ENCODE measurements at regions not wholly inside any gene's neighbourhood (a gene's known extent, or its start where the extent isn't known, plus 50 kb on each side); places are given as distances from the start of the nearest gene placed in this dataset.

DNA sequence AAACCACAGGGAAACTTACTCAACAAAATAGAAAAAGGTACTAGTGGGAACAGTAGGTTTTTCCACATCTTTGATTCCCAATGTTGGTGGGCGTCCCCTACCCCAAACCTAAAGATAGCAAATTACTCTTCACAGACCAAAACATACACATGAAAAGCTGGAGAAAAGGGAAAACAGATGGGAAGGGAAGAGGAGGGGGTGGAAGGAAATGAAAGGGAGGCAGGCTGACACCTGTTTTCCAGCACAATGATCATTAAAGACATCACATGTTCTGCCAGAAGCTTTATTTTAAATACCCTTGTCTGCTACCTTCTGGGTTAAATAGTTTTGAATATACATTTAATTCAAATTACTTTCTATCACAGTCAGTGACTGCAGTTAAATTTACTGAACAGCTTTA is 1617.9 kb upstream of the SEL1L start:
- ChIA-PET POLR2A (no interaction called here), CTCF (no interaction called here)
- H3K9me3 ChIP-seq (ENCODE audit: control insufficient read depth, insufficient read depth, low read depth, low read length) = no peaks in the 10 kb centered on the region
- H3K4me3 ChIP-seq (ENCODE audit: low read depth in 2 of 2, low read length in 2 of 2) = no peak overlapping the region
- TF ChIP-seq SIN3A (IDR thresholded peaks at IDR 0.05; ENCODE audit: borderline replicate concordance, insufficient read depth, low read depth, low read length) (no peak), POLR2AphosphoS5 (IDR thresholded peaks at IDR 0.05; ENCODE audit: low read depth, low read length) (no peak)
- TF ChIP-seq, protein P1, sequence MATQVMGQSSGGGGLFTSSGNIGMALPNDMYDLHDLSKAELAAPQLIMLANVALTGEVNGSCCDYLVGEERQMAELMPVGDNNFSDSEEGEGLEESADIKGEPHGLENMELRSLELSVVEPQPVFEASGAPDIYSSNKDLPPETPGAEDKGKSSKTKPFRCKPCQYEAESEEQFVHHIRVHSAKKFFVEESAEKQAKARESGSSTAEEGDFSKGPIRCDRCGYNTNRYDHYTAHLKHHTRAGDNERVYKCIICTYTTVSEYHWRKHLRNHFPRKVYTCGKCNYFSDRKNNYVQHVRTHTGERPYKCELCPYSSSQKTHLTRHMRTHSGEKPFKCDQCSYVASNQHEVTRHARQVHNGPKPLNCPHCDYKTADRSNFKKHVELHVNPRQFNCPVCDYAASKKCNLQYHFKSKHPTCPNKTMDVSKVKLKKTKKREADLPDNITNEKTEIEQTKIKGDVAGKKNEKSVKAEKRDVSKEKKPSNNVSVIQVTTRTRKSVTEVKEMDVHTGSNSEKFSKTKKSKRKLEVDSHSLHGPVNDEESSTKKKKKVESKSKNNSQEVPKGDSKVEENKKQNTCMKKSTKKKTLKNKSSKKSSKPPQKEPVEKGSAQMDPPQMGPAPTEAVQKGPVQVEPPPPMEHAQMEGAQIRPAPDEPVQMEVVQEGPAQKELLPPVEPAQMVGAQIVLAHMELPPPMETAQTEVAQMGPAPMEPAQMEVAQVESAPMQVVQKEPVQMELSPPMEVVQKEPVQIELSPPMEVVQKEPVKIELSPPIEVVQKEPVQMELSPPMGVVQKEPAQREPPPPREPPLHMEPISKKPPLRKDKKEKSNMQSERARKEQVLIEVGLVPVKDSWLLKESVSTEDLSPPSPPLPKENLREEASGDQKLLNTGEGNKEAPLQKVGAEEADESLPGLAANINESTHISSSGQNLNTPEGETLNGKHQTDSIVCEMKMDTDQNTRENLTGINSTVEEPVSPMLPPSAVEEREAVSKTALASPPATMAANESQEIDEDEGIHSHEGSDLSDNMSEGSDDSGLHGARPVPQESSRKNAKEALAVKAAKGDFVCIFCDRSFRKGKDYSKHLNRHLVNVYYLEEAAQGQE (IDR thresholded peaks at IDR 0.05; ENCODE audit: insufficient read depth in 1 of 2, low read depth in 2 of 2, low read length in 1 of 2) = no peak
- H3K27me3 ChIP-seq (ENCODE audit: control insufficient read depth, insufficient read depth, low read length) = no peaks in the 10 kb centered on the region
- H3K4me1 ChIP-seq (ENCODE audit: control insufficient read depth, insufficient read depth, low read length) = no peaks in the 10 kb centered on the region
- no peak overlapping the region for H3K27ac ChIP-seq (ENCODE audit: low read length)
- intact Hi-C loops (cut with micrococcal nuclease; ENCODE audit: unreplicated experiment) = no loop called here
- BruUV-seq (replicated peaks) = no TSS peak
- DNase-seq (ENCODE audit: low read depth, low spot score) = no peak
- in situ Hi-C loops (cut with HindIII; ENCODE audit: low pct_unique_long_range_greater_than_20kb, low sequenced_read_pairs) = no loop called here
- no peaks in the 10 kb centered on the region for H3K36me3 ChIP-seq (ENCODE audit: control insufficient read depth, insufficient read depth, low read length)
- ATAC-seq = no peak

DNA sequence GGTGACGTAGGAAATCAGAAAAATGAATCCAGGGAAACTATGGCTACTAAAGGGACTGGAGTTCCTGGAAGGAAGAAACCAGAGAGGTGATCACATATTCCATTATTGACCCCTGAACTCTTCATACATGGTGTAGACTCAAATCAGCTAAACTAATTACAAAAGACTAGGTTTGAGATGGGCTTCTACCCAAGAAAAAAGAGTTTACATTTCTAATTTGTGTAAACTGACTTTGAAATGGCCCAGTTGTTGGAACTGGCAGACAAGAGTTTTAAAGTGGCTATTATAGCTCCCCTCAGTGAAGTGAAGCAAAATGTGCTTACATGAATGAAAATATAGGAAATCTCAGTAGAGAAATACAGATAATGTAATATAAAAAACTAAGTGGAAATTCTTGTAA is 1619.4 kb upstream of the SEL1L start:
- H3K9me3 ChIP-seq (ENCODE audit: control insufficient read depth, insufficient read depth, low read depth, low read length) = no peaks in the 10 kb centered on the region
- in situ Hi-C loops (cut with HindIII; ENCODE audit: low pct_unique_long_range_greater_than_20kb, low sequenced_read_pairs) = no loop called here
- H3K4me3 ChIP-seq (ENCODE audit: low read depth in 2 of 2, low read length in 2 of 2) = no peak overlapping the region
- intact Hi-C loops (cut with micrococcal nuclease; ENCODE audit: unreplicated experiment) = no loop called here
- no peaks in the 10 kb centered on the region for H3K27me3 ChIP-seq (ENCODE audit: control insufficient read depth, insufficient read depth, low read length)
- DNase-seq (ENCODE audit: low read depth, low spot score) = no peak
- H3K27ac ChIP-seq (ENCODE audit: low read length) = no peak overlapping the region
- ATAC-seq = no peak
- H3K4me1 ChIP-seq (ENCODE audit: control insufficient read depth, insufficient read depth, low read length) = no peaks in the 10 kb centered on the region
- H3K36me3 ChIP-seq (ENCODE audit: control insufficient read depth, insufficient read depth, low read length) = no peaks in the 10 kb centered on the region
- ChIA-PET CTCF (no interaction called here), POLR2A (no interaction called here)
- BruUV-seq (replicated peaks) = no TSS peak
- no peak for TF ChIP-seq TCF7L2 (IDR thresholded peaks at IDR 0.05; ENCODE audit: low read depth, low read length)
- TF ChIP-seq SIN3A (IDR thresholded peaks at IDR 0.05; ENCODE audit: borderline replicate concordance, insufficient read depth, low read depth, low read length) = no peak
- no peak for TF ChIP-seq POLR2AphosphoS5 (IDR thresholded peaks at IDR 0.05; ENCODE audit: low read depth, low read length)
- TF ChIP-seq, protein P1 (IDR thresholded peaks at IDR 0.05; ENCODE audit: insufficient read depth in 1 of 2, low read depth in 2 of 2, low read length in 1 of 2) = no peak
- TF ChIP-seq, protein P2, sequence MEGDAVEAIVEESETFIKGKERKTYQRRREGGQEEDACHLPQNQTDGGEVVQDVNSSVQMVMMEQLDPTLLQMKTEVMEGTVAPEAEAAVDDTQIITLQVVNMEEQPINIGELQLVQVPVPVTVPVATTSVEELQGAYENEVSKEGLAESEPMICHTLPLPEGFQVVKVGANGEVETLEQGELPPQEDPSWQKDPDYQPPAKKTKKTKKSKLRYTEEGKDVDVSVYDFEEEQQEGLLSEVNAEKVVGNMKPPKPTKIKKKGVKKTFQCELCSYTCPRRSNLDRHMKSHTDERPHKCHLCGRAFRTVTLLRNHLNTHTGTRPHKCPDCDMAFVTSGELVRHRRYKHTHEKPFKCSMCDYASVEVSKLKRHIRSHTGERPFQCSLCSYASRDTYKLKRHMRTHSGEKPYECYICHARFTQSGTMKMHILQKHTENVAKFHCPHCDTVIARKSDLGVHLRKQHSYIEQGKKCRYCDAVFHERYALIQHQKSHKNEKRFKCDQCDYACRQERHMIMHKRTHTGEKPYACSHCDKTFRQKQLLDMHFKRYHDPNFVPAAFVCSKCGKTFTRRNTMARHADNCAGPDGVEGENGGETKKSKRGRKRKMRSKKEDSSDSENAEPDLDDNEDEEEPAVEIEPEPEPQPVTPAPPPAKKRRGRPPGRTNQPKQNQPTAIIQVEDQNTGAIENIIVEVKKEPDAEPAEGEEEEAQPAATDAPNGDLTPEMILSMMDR (IDR thresholded peaks at IDR 0.05) = no peak
